K562 (cell line): ENCODE measurements at regions not wholly inside any gene's neighbourhood (a gene's known extent, or its start where the extent isn't known, plus 50 kb on each side); places are given as distances from the start of the nearest gene placed in this dataset.

Experiments used
- MTA2 ChIP-seq: fragments of 450-650 bp; IDR thresholded peaks from 2 replicates; pipeline ENCODE4 v1.6.1; 2016; ENCODE audit warnings: low read depth
- TEAD4 ChIP-seq, 2 experiments: sonication (generic) in 1 of 2; formaldehyde crosslinking in 1 of 2; IDR thresholded peaks; 2 replicates each; pipeline versions ENCODE4 v1.6.1 to v1.8.0; 2012 to 2022; ENCODE audit warnings: borderline replicate concordance in 1 of 2, inconsistent platforms in 1 of 2, low read length in 1 of 2, mild to moderate bottlenecking in 1 of 2, missing genetic modification reagents in 1 of 2
- ZKSCAN3 ChIP-seq: fragments of 250-450 bp; sonication (Bioruptor Pico); IDR thresholded peaks from 2 replicates; pipeline ENCODE4 v1.4.0; 2020
- ZMIZ1 ChIP-seq, 2 experiments: fragments of 150-350 bp in 1 of 2; IDR thresholded peaks; 2 replicates each; pipeline ENCODE4 v1.6.1; 2012 to 2016; ENCODE audit warnings: low read depth in 2 of 2, low read length in 2 of 2, mild to moderate bottlenecking in 1 of 2, moderate library complexity in 1 of 2
- ZNF277 ChIP-seq: fragments of 250-450 bp; sonication (Bioruptor Pico); IDR thresholded peaks from 2 replicates; pipeline ENCODE4 v1.8.0; 2022; ENCODE audit warnings: inconsistent platforms, mild to moderate bottlenecking, moderate library complexity, borderline replicate concordance

- TF ChIP-seq ZKSCAN3 (CRISPR knock-in tag) (no peak), ZNF277 (CRISPR knock-in tag) (no peak), ZMIZ1 (IDR thresholded peaks at IDR 0.05; ENCODE audit: low read depth in 2 of 2, low read length in 2 of 2) (no peak), TEAD4 (IDR thresholded peaks at IDR 0.05; ENCODE audit: low read length) (no peak), TEAD4 (CRISPR knock-in tag; IDR thresholded peaks at IDR 0.05; ENCODE audit: borderline replicate concordance) (no peak), MTA2 (no peak)
Measured at GRCh38 chr2:165013944-165014619, 58.8 kb upstream of the SLC38A11 start (continued).
